ENCODE measurements at regions not wholly inside any gene's neighbourhood (a gene's known extent, or its start where the extent isn't known, plus 50 kb on each side); places are given as distances from the start of the nearest gene placed in this dataset.

GRCh38 chr16:64866021-64866420, 255.8 kb downstream of the CDH11 start:
- DNase-seq: no peak
- intact Hi-C loops (cut with DNase I): no loop called here
- 91 to 93% methylated on average over 2 of the region's 2 CpGs for WGBS, 2 donors
- Histone ChIP-seq H3K4me1 (no peaks in the 10 kb centered on the region), H3K27me3 (no peaks in the 10 kb centered on the region), H3K27ac (no peak overlapping the region), H3K36me3 (no peaks in the 10 kb centered on the region), H3K4me3 (replicated peaks in 1 of 3) (no peak overlapping the region), H3K9me3 (no peaks in the 10 kb centered on the region)
- TF ChIP-seq CTCF (IDR thresholded peaks at IDR 0.05): no peak
- no peak for TF ChIP-seq POLR2A (IDR thresholded peaks at IDR 0.05)

- Histone ChIP-seq H3K27ac (no peak overlapping the region), H3K36me3 (no peaks in the 10 kb centered on the region), H3K9me3 (no peaks in the 10 kb centered on the region), H3K4me3 (replicated peaks in 1 of 3) (no peak overlapping the region), H3K27me3 (no peaks in the 10 kb centered on the region), H3K4me1 (no peaks in the 10 kb centered on the region)
- no peak for TF ChIP-seq CTCF (IDR thresholded peaks at IDR 0.05)
- no peak for TF ChIP-seq POLR2A (IDR thresholded peaks at IDR 0.05)
- no peak for DNase-seq
- WGBS, 2 donors: 76 to 85% methylated on average over 2 of the region's 2 CpGs
- intact Hi-C loops (cut with DNase I): no loop called here
These were observed 256.7 kb downstream of the CDH11 start for GRCh38 chr16:64865069-64865696.

GRCh38 chr16:64864232-64864809, 257.5 kb downstream of the CDH11 start:
- 44 to 49% methylated on average over 5 of the region's 5 CpGs for WGBS, 2 donors
- no peak for TF ChIP-seq POLR2A (IDR thresholded peaks at IDR 0.05)
- no peak for TF ChIP-seq CTCF (IDR thresholded peaks at IDR 0.05)
- intact Hi-C loops (cut with DNase I): no loop called here
- Histone ChIP-seq H3K4me3 (replicated peaks in 1 of 3) (no peak overlapping the region), H3K27ac (no peak overlapping the region), H3K36me3 (no peaks in the 10 kb centered on the region), H3K27me3 (no peaks in the 10 kb centered on the region), H3K9me3 (no peaks in the 10 kb centered on the region), H3K4me1 (no peaks in the 10 kb centered on the region)
- DNase-seq: no peak

- 80 to 88% methylated on average over 1 of the region's 1 CpG for WGBS, 2 donors
- intact Hi-C loops (cut with DNase I): no loop called here
- Histone ChIP-seq H3K4me1 (no peaks in the 10 kb centered on the region), H3K36me3 (no peaks in the 10 kb centered on the region), H3K9me3 (no peaks in the 10 kb centered on the region), H3K4me3 (replicated peaks in 1 of 3) (no peak overlapping the region), H3K27me3 (no peaks in the 10 kb centered on the region), H3K27ac (no peak overlapping the region)
- TF ChIP-seq POLR2A (IDR thresholded peaks at IDR 0.05): no peak
- no peak for TF ChIP-seq CTCF (IDR thresholded peaks at IDR 0.05)
- DNase-seq: no peak
These were observed 263.8 kb downstream of the CDH11 start for GRCh38 chr16:64858076-64858475.

GRCh38 chr16:64857411-64857810, 264.5 kb downstream of the CDH11 start:
- no peaks in the 10 kb centered on the region for H3K27me3 ChIP-seq
- no peak overlapping the region for H3K27ac ChIP-seq
- no peaks in the 10 kb centered on the region for H3K36me3 ChIP-seq
- no peak for TF ChIP-seq CTCF (IDR thresholded peaks at IDR 0.05)
- no peak for TF ChIP-seq POLR2A (IDR thresholded peaks at IDR 0.05)
- DNase-seq: no peak
- H3K9me3 ChIP-seq: no peaks in the 10 kb centered on the region
- H3K4me1 ChIP-seq: no peaks in the 10 kb centered on the region
- intact Hi-C loops (cut with DNase I): no loop called here
- 89 to 92% methylated on average over 2 of the region's 2 CpGs for WGBS, 2 donors
- H3K4me3 ChIP-seq (replicated peaks in 1 of 3): no peak overlapping the region

All from thyroid gland (tissue), 4 donors.